GM10248 (cell line): ENCODE measurements at regions not wholly inside any gene's neighbourhood (a gene's known extent, or its start where the extent isn't known, plus 50 kb on each side); places are given as distances from the start of the nearest gene placed in this dataset.

ENCODE experiments used
- CTCF ChIA-PET: fragments of 300-600 bp; sonication (Branson Sonifier 250); formaldehyde crosslinking; extraction: SDS; loops from one replicate; lab custom pipeline; 2021; ENCODE audit warnings: antibody characterized with exemption; lab: Yijun Ruan, JAX
- POLR2A ChIA-PET: fragments of 350-650 bp; sonication (Branson Sonifier 250); formaldehyde crosslinking; extraction: SDS; loops from one replicate; lab custom pipeline; 2020; ENCODE audit warnings: antibody characterized with exemption; lab: Yijun Ruan, JAX
- DNase-seq: peaks from one replicate; pipeline ENCODE4 v3.0.0; 2012; ENCODE audit errors: extremely low spot score
- CTCF ChIP-seq: IDR thresholded peaks from 2 replicates; pipeline ENCODE4 v1.5.1; 2012; ENCODE audit warnings: mild to moderate bottlenecking, low read depth; ENCODE audit errors: extremely low read depth, missing control alignments, control extremely low read depth

- ChIA-PET CTCF (no interaction called here), POLR2A (no interaction called here)
- no peak for DNase-seq
- TF ChIP-seq CTCF: no peak
These were observed 71.6 kb downstream of the XCL2 start for GRCh38 chr1:168472223-168472622.

- no peak for TF ChIP-seq CTCF
- CTCF ChIA-PET: interaction anchor here (1.0 to 1.6 kb wide), 6 partner anchors 9 to 128 kb away, joined by 3 to 4 read pairs (median 4); no protein-coding TSS in a partner anchor
- POLR2A ChIA-PET: no interaction called here
- no peak for DNase-seq
These were observed 72.8 kb downstream of the XCL2 start for GRCh38 chr1:168470901-168471431.

- ChIA-PET POLR2A (no interaction called here), CTCF (interaction anchor here (0.9 to 1.6 kb wide), 5 partner anchors 16 to 66 kb away, joined by 3 to 4 read pairs (median 3); no protein-coding TSS in a partner anchor)
- no peak for TF ChIP-seq CTCF
- DNase-seq: no peak
These were observed 74.1 kb downstream of the XCL2 start for GRCh38 chr1:168469690-168470089.

- ChIA-PET POLR2A (no interaction called here), CTCF (interaction anchor here (0.9 to 1.6 kb wide), 8 partner anchors 10 to 639 kb away, joined by 3 to 4 read pairs (median 3); no protein-coding TSS in a partner anchor)
- no peak for DNase-seq
- TF ChIP-seq CTCF: no peak
These were observed 75.0 kb downstream of the XCL2 start for GRCh38 chr1:168468822-168469221.

GRCh38 chr1:168468042-168468809 lies 75.6 kb downstream of the XCL2 start:
- no peak for TF ChIP-seq CTCF
- POLR2A ChIA-PET: no interaction called here
- CTCF ChIA-PET: interaction anchor here (0.9 to 1.6 kb wide), 7 partner anchors 9 to 640 kb away, joined by 3 to 4 read pairs (median 3); no protein-coding TSS in a partner anchor
- no peak for DNase-seq

- CTCF ChIA-PET: interaction anchor here (0.9 to 1.6 kb wide), 5 partner anchors 14 to 641 kb away, joined by 3 to 4 read pairs (median 3); no protein-coding TSS in a partner anchor
- POLR2A ChIA-PET: no interaction called here
- TF ChIP-seq CTCF: no peak
- DNase-seq: no peak
These were observed 76.3 kb downstream of the XCL2 start for GRCh38 chr1:168467452-168467851.
